GM18505 (cell line): ENCODE measurements at regions not wholly inside any gene's neighbourhood (a gene's known extent, or its start where the extent isn't known, plus 50 kb on each side); places are given as distances from the start of the nearest gene placed in this dataset.
"Not testable (repeated sequence)": the region's sequence is repeated elsewhere in the genome, so short reads cannot be mapped to it uniquely, and the experiment has no call there.

Source experiments
- ATAC-seq: cut with Tn5 transposase; IDR thresholded peaks from one replicate; pipeline ENCODE4 v1.9.1; 2021; ENCODE audit not compliant: unreplicated experiment
- POLR2A ChIP-seq: IDR thresholded peaks from 4 replicates; pipeline ENCODE4 v1.6.1; 2011; ENCODE audit warnings: borderline replicate concordance; ENCODE audit not compliant: insufficient read depth, insufficient read length; ENCODE audit errors: extremely low read depth

GRCh38 chr9:103277240-103277639 is 282.1 kb downstream of the CYLC2 start:
- no peak for TF ChIP-seq POLR2A
- ATAC-seq = no peak

DNA sequence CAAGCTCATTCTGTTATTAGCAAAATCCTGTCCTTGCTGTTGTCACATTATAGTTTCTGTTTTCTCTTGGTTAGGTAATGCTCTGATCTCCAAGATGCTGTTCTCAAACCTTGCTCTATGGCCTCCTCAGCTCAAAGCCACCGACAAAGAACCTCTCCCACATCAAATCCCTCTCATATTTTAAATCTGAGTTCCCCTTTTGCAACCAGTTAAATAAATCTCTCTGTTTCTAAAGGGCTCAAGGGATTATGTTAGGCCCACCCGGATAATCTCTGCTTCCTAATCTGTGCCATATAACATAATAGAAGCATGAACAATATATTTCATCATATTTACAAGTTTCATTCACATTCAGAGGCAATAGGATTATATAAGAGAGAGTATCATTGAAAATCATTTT is 286.0 kb downstream of the CYLC2 start:
- no peak for TF ChIP-seq POLR2A
- no peak for ATAC-seq

GRCh38 chr9:103287361-103287760 is 292.2 kb downstream of the CYLC2 start:
- no peak for ATAC-seq
- no peak for TF ChIP-seq POLR2A

DNA sequence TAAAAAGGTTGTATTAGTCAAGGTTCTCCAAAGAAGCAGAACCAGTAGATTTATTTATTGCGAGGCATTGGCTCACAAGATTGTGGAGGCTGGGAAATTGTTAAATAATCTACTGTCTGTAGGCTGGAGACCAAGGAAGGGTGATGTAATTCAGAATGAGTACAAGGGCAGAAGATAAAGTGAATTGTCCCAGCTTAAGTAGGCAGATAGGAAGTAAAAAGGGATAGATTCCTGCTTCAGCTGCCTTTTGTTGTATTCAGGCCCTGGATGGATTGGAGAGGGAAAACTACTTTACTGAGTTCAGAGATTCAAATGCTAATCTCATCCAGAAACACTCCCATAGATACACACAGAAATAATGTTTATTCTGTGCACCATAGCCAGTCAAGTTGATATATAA is 301.1 kb downstream of the CYLC2 start:
- ATAC-seq = no peak
- TF ChIP-seq POLR2A = no peak

DNA sequence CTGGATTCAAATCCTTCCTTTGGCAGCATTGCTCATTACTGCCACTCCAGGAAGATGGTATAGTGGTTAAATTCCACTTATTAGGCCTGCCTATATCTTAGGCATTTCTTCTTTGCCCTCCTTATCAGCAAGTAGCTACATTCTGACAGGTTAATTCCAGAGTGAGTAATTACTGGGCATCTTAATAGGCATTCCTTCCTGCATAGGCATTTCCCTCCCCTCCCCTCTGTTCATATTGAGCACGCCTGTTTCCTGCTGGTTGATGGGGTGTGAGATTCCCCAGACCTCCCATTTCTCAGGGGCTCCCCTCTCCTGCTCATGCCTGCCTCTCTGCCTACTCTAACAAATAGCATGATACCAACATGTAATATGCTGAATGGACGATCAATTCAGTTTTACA is 305.9 kb downstream of the CYLC2 start:
- no peak for TF ChIP-seq POLR2A
- no peak for ATAC-seq

DNA sequence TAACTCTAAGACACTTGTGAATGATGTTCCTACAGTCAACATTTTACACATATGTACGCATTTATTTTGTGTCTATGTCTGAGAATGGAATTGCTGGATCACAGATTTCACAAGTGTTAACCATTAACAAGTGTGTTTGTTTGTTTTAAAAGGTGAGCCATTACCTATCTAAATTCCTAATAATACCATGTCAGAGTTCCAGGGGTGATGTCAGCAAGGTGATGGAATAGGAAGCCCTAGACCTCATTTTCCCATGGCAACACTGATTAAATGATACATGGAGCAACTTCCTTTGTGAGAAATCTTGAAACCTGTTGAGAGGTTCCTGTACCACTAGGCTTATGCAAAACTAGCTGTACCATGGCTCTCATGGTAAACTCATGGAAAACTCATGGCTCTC is 309.7 kb downstream of the CYLC2 start:
- TF ChIP-seq POLR2A = no peak

DNA sequence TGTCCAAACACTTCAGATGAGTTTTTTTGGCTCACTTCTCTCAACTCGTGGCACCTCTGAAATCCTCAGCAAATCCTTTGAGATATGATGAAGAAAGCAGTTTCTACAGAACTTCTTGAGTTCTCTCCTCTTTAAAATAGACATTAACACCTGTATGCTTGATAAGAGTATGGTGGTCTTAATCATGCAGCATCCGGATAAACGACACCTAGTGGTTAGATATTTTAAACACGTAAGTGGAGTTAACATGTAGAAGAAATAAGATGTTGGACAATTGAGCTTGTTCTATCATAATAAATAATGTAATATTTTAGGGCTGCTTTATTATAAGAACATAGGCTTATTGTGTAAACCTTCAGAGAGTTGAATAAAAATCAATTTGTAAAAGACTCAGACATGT is 324.8 kb downstream of the CYLC2 start:
- TF ChIP-seq POLR2A = no peak
- ATAC-seq = no peak

More for the DNA sequence above, 309.7 kb downstream of the CYLC2 start:
- ATAC-seq = no peak

DNA sequence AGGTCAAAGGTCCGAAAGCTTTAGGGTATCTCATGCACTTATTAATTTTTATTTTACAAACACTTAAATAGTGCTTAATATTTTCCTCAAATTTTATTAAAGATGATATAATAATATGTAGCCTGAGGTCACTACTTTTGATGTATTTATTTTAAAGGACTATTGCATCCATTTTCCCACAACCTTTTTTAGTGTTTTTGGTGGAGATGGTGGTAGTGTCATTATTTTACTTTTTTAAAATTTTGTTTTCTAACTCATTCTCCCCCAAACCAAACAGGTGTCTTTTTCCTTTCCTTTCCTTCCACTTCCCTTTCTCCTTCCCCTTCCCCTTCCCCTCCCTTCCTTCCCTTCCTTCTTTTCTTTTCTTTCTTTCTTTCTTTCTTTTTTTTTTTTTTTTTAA is 328.6 kb downstream of the CYLC2 start:
- TF ChIP-seq POLR2A = no peak
- ATAC-seq = no peak

DNA sequence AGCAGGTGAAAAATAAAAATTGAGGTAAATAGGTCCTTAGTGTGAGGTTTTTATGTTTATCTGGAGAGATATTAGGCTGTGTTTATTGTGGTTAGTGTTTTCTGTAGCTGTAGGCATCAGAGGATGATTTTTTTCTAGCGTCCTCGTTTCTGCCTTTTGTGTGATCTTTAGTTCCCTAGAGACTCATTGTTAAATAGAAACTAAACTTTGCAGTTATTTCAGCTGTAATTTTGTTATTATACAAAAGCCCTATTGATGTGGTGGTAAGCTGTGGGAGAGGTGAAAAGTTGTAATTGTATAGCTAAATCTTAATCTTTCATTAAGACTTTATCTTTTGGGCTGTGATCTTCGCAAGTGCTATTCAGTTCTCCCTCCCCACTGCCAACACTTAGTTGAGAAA is 340.3 kb downstream of the CYLC2 start:
- no peak for TF ChIP-seq POLR2A
- no peak for ATAC-seq

GRCh38 chr9:103355000-103355399 is 359.9 kb downstream of the CYLC2 start:
- ATAC-seq = no peak
- TF ChIP-seq POLR2A = no peak

- ATAC-seq = not testable (repeated sequence)
Observed at GRCh38 chr9:103357980-103358379, 362.8 kb downstream of the CYLC2 start.

GRCh38 chr9:103361906-103362305 is 366.8 kb downstream of the CYLC2 start:
- TF ChIP-seq POLR2A = no peak
- no peak for ATAC-seq

DNA sequence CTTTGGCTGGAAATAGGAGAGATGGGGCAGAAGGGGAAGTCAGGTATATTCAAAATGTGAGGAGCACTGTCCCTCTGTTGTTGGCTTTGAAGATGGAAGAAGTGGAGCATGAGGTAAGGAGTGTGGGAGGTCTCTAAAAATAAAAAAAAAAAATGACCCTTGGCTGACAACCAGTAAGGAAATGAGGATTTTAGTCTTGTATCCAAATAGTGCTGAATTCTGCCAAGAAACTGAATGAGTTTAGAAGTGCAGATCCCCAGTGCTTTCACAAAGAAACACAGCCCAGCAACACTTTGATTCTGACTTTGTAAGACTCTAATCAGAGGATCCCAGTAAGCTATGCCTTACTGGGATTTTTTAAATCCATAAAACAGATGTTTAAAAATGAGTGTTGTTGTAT is 367.9 kb downstream of the CYLC2 start:
- TF ChIP-seq POLR2A = no peak
- no peak for ATAC-seq

DNA sequence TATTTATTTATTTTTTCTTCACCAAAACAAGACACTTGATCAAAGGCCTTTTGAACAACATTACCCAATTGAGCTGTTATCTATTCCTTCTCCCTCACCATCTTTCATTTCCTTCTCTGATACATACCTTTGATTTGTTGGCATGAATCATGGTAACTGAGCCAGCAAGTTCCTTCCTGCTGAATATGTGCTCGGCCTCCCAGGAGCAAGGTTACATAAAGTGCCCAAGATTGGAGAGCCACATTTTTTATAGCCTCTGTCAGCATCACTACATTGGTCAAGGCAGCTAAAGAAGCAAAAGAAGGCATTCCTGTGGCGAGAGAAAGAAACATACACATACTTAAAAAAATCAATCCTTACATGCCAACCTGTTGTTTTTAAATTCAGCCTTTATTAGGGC is 369.6 kb downstream of the CYLC2 start:
- no peak for TF ChIP-seq POLR2A
- ATAC-seq = no peak

DNA sequence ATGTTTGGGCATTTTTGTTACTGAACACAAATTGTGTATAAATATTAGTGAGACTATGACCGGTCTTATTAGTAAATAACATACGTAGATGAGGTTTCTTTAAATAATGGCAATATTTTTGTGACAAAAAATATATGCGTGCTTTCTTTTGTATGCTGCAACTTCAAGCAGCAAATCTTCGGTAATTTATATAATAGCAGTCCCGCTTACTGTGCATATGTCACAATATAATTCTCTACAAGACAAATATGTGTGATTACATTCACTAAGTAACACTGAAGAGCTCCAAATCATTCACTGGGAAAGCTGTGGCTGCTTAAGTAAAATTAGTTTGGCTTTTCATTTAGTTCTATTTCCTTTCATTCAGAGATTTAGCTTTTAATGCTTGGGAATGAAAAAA is 376.0 kb downstream of the CYLC2 start:
- no peak for TF ChIP-seq POLR2A
- no peak for ATAC-seq
